ENCODE measurements at regions not wholly inside any gene's neighbourhood (a gene's known extent, or its start where the extent isn't known, plus 50 kb on each side); places are given as distances from the start of the nearest gene placed in this dataset.

GRCh38 chr5:2902186-2902585, 150.7 kb upstream of the IRX2 start:
- no peak for DNase-seq

GRCh38 chr5:2901511-2901910, 150.0 kb upstream of the IRX2 start:
- DNase-seq: no peak

- DNase-seq: no peak
Measured at GRCh38 chr5:2901096-2901495, 149.6 kb upstream of the IRX2 start.

- no peak for DNase-seq
Measured at GRCh38 chr5:2900360-2900759, 148.9 kb upstream of the IRX2 start.

GRCh38 chr5:2899311-2899710, 147.8 kb upstream of the IRX2 start:
- DNase-seq: no peak

- DNase-seq: no peak
Measured at GRCh38 chr5:2898661-2899060, 147.2 kb upstream of the IRX2 start.

- no peak for DNase-seq
Measured at GRCh38 chr5:2897276-2897961, 145.9 kb upstream of the IRX2 start.

- no peak for DNase-seq
Measured at GRCh38 chr5:2896371-2897275, 145.1 kb upstream of the IRX2 start.

- DNase-seq: no peak
Measured at GRCh38 chr5:2895876-2896275, 144.4 kb upstream of the IRX2 start.

GRCh38 chr5:2895196-2895595, 143.7 kb upstream of the IRX2 start:
- no peak for DNase-seq

GRCh38 chr5:2894736-2895135, 143.3 kb upstream of the IRX2 start:
- no peak for DNase-seq

- DNase-seq: no peak
Measured at GRCh38 chr5:2894316-2894715, 142.8 kb upstream of the IRX2 start.

GRCh38 chr5:2892466-2893000, 141.1 kb upstream of the IRX2 start:
- no peak for DNase-seq

GRCh38 chr5:2891781-2892180, 140.3 kb upstream of the IRX2 start:
- no peak for DNase-seq

- no peak for DNase-seq
Measured at GRCh38 chr5:2890011-2890410, 138.5 kb upstream of the IRX2 start.

GRCh38 chr5:2888520-2889060, 137.1 kb upstream of the IRX2 start:
- no peak for DNase-seq

GRCh38 chr5:2887481-2888348, 136.2 kb upstream of the IRX2 start:
- DNase-seq: no peak

- DNase-seq: no peak
Measured at GRCh38 chr5:2886531-2886930, 135.1 kb upstream of the IRX2 start.

- no peak for DNase-seq
Measured at GRCh38 chr5:2883771-2884170, 132.3 kb upstream of the IRX2 start.

GRCh38 chr5:2879701-2880100, 128.2 kb upstream of the IRX2 start:
- DNase-seq: no peak

- no peak for DNase-seq
Measured at GRCh38 chr5:2877522-2877921, 126.0 kb upstream of the IRX2 start.

GRCh38 chr5:2876183-2876582, 124.7 kb upstream of the IRX2 start:
- DNase-seq: no peak

GRCh38 chr5:2874099-2874498, 122.6 kb upstream of the IRX2 start:
- DNase-seq: no peak
